GM23338 (cell line): ENCODE measurements at regions not wholly inside any gene's neighbourhood (a gene's known extent, or its start where the extent isn't known, plus 50 kb on each side); places are given as distances from the start of the nearest gene placed in this dataset.
A peak's percentile ranks its signal among the peaks of the same experiment; 100 is the strongest.
"Not testable (repeated sequence)": the region's sequence is repeated elsewhere in the genome, so short reads cannot be mapped to it uniquely, and the experiment has no call there.

Experiments
- ATAC-seq: fragments of 200-7000 bp; cut with Tn5 transposase; 3 replicates; pipeline ENCODE4 v1.9.1; 2020
- DNase-seq: peaks from one replicate; pipeline ENCODE4 v3.0.0-alpha.2; 2015; ENCODE audit warnings: low spot score
- H2AFZ ChIP-seq: fragments of 200-600 bp; sonication (generic); 2 replicates; pipeline ENCODE4 v1.8.0; 2016; ENCODE audit warnings: antibody characterized with exemption, mild to moderate bottlenecking, moderate library complexity
- H3F3A ChIP-seq: fragments of 200-600 bp; sonication (generic); replicated peaks from 2 replicates; pipeline ENCODE4 v1.8.0; 2017; ENCODE audit warnings: antibody characterized with exemption, mixed run types, low read depth
- H3K27ac ChIP-seq: fragments of 200-600 bp; sonication (generic); 2 replicates; pipeline ENCODE4 v1.6.1; 2016; ENCODE audit warnings: low read depth
- H3K27me3 ChIP-seq: fragments of 200-600 bp; sonication (generic); 2 replicates; pipeline ENCODE4 v1.8.0; 2016; ENCODE audit warnings: mild to moderate bottlenecking, mixed run types, moderate library complexity; ENCODE audit not compliant: insufficient read depth
- H3K36me3 ChIP-seq: fragments of 200-600 bp; sonication (generic); 2 replicates; pipeline ENCODE4 v1.8.0; 2016; ENCODE audit warnings: mild to moderate bottlenecking; ENCODE audit not compliant: insufficient read depth
- H3K4me1 ChIP-seq: fragments of 200-600 bp; sonication (generic); 2 replicates; pipeline ENCODE4 v1.8.0; 2016; ENCODE audit warnings: mild to moderate bottlenecking, moderate library complexity; ENCODE audit not compliant: insufficient read depth
- H3K4me2 ChIP-seq: fragments of 200-600 bp; sonication (generic); 2 replicates; pipeline ENCODE4 v1.7.1; 2017; ENCODE audit warnings: mixed run types
- H3K4me3 ChIP-seq: fragments of 200-600 bp; sonication (generic); 2 replicates; pipeline ENCODE4 v1.6.1; 2016; ENCODE audit warnings: mixed run types
- H3K79me2 ChIP-seq: fragments of 200-600 bp; sonication (generic); replicated peaks from 2 replicates; pipeline ENCODE4 v1.8.0; 2017; ENCODE audit warnings: mild to moderate bottlenecking; ENCODE audit not compliant: insufficient read depth
- H3K9me2 ChIP-seq: fragments of 200-600 bp; sonication (generic); 2 replicates; pipeline ENCODE4 v1.8.0; 2017; ENCODE audit not compliant: insufficient read depth
- H4K20me1 ChIP-seq: fragments of 200-600 bp; sonication (generic); replicated peaks from 2 replicates; pipeline ENCODE4 v1.8.0; 2017; ENCODE audit warnings: mild to moderate bottlenecking; ENCODE audit not compliant: insufficient read depth
- H3K27ac Mint-ChIP-seq: 2 replicates; pipeline ENCODE4 v1.8.0; 2020; ENCODE audit warnings: inconsistent platforms, mild to moderate bottlenecking, moderate library complexity, mixed read lengths
- H3K27me3 Mint-ChIP-seq: 3 replicates; pipeline ENCODE4 v1.8.0; 2022; ENCODE audit warnings: low read depth, mild to moderate bottlenecking, moderate library complexity, mixed read lengths, inconsistent platforms; ENCODE audit not compliant: insufficient read depth, poor library complexity
- H3K36me3 Mint-ChIP-seq: 3 replicates; pipeline ENCODE4 v1.8.0; 2021; ENCODE audit warnings: low read depth, mild to moderate bottlenecking, inconsistent platforms, moderate library complexity, mixed read lengths
- H3K4me1 Mint-ChIP-seq: 3 replicates; pipeline ENCODE4 v1.8.0; 2020; ENCODE audit warnings: mild to moderate bottlenecking, inconsistent platforms, mixed read lengths
- H3K4me3 Mint-ChIP-seq: 3 replicates; pipeline ENCODE4 v1.8.0; 2021; ENCODE audit warnings: moderate library complexity, mild to moderate bottlenecking, inconsistent platforms, mixed read lengths
- H3K9me3 Mint-ChIP-seq: 3 replicates; pipeline ENCODE4 v1.8.0; 2020; ENCODE audit warnings: moderate library complexity, mild to moderate bottlenecking, inconsistent platforms, mixed read lengths
- CREB1 ChIP-seq: fragments of 250-450 bp; sonication (Bioruptor Pico); IDR thresholded peaks from 2 replicates; pipeline ENCODE4 v1.5.0; 2020; ENCODE audit warnings: low read depth, mild to moderate bottlenecking, moderate library complexity
- EZH2phosphoT487 ChIP-seq: fragments of 200-600 bp; sonication (generic); IDR thresholded peaks from one replicate; pipeline ENCODE4 v1.8.1; 2018; ENCODE audit warnings: antibody characterized with exemption; ENCODE audit not compliant: unreplicated experiment
- NANOG ChIP-seq: IDR thresholded peaks from 2 replicates; pipeline ENCODE4 v1.6.1; 2016; ENCODE audit warnings: antibody characterized with exemption, borderline replicate concordance
- POLR2AphosphoS5 ChIP-seq: IDR thresholded peaks from 2 replicates; pipeline ENCODE4 v1.6.1; 2016; ENCODE audit warnings: antibody characterized with exemption, low read depth
- STAT1 ChIP-seq: IDR thresholded peaks from one replicate; pipeline ENCODE4 v1.6.1; 2016; ENCODE audit warnings: antibody characterized with exemption; ENCODE audit not compliant: unreplicated experiment
- ZNF114 ChIP-seq: fragments of 250-450 bp; sonication (Bioruptor Pico); IDR thresholded peaks from 2 replicates; pipeline ENCODE4 v1.5.0; 2020; ENCODE audit warnings: mild to moderate bottlenecking, moderate library complexity
- ZNF331 ChIP-seq: fragments of 250-450 bp; sonication (Bioruptor Pico); IDR thresholded peaks from 2 replicates; pipeline ENCODE4 v1.5.0; 2020; ENCODE audit warnings: low read depth, mild to moderate bottlenecking, moderate library complexity
- TF ChIP-seq, protein P1 (sequence below): IDR thresholded peaks from one replicate; pipeline ENCODE4 v1.6.1; 2018; ENCODE audit warnings: antibody characterized with exemption; ENCODE audit not compliant: unreplicated experiment
- TF ChIP-seq, protein P2 (sequence below): IDR thresholded peaks from 2 replicates; pipeline ENCODE4 v1.6.1; 2016; ENCODE audit warnings: antibody characterized with exemption
- TF ChIP-seq, protein P3 (sequence below): fragments of 250-450 bp; sonication (Bioruptor Pico); IDR thresholded peaks from 2 replicates; pipeline ENCODE4 v1.5.0; 2020; ENCODE audit warnings: mild to moderate bottlenecking, moderate library complexity

- not testable (repeated sequence) for H4K20me1 ChIP-seq, H3K27ac Mint-ChIP-seq, H3K27me3 ChIP-seq, H3K9me2 ChIP-seq, H3K4me3 Mint-ChIP-seq, H3K4me2 ChIP-seq, H3K9me3 Mint-ChIP-seq, DNase-seq, H3K27me3 Mint-ChIP-seq, H3F3A ChIP-seq, H3K79me2 ChIP-seq, H2AFZ ChIP-seq, H3K4me3 ChIP-seq, H3K36me3 Mint-ChIP-seq, H3K36me3 ChIP-seq, ATAC-seq
- Histone ChIP-seq H3K4me1 (peaks cover 14% of the 10 kb centered on the region), H3K27ac (peak overlapping the region; percentile 72; the same call in 1 of the 2 replicates)
- peaks cover 24% of the 10 kb centered on the region for H3K4me1 Mint-ChIP-seq
Observed at GRCh38 chr2:171261529-171261928, 100.8 kb upstream of the TLK1 start.

- Histone ChIP-seq H3K36me3 (no peaks in the 10 kb centered on the region), H3F3A (no peaks in the 10 kb centered on the region; the same call in 1 of the 2 replicates), H3K79me2 (no peaks in the 10 kb centered on the region), H3K27me3 (no peaks in the 10 kb centered on the region), H4K20me1 (no peaks in the 10 kb centered on the region), H3K27ac (peak overlapping the region; percentile 72), H3K9me2 (no peaks in the 10 kb centered on the region), H3K4me1 (peaks cover 14% of the 10 kb centered on the region), H3K4me2 (0 out of 2 replicates have a peak overlapping the region, but pooled peaks have one; percentile 4), H2AFZ (no peak overlapping the region), H3K4me3 (no peak overlapping the region)
- Mint-ChIP-seq H3K9me3 (peaks cover 4% of the 10 kb centered on the region; the same call in 2 of the 3 replicates), H3K27ac (peak overlapping the region; percentile 97), H3K4me1 (peaks cover 24% of the 10 kb centered on the region), H3K36me3 (no peaks in the 10 kb centered on the region), H3K4me3 (peak overlapping the region; percentile 46), H3K27me3 (no peaks in the 10 kb centered on the region)
- ATAC-seq = peak; percentile 95
- DNase-seq = peak; percentile 80
- TF ChIP-seq STAT1 (no peak), CREB1 (no peak), NANOG (peak; percentile 45; the same call in 1 of the 2 replicates), ZNF331 (CRISPR knock-in tag) (no peak), EZH2phosphoT487 (no peak), POLR2AphosphoS5 (no peak), ZNF114 (CRISPR knock-in tag) (no peak)
- TF ChIP-seq, protein P1, sequence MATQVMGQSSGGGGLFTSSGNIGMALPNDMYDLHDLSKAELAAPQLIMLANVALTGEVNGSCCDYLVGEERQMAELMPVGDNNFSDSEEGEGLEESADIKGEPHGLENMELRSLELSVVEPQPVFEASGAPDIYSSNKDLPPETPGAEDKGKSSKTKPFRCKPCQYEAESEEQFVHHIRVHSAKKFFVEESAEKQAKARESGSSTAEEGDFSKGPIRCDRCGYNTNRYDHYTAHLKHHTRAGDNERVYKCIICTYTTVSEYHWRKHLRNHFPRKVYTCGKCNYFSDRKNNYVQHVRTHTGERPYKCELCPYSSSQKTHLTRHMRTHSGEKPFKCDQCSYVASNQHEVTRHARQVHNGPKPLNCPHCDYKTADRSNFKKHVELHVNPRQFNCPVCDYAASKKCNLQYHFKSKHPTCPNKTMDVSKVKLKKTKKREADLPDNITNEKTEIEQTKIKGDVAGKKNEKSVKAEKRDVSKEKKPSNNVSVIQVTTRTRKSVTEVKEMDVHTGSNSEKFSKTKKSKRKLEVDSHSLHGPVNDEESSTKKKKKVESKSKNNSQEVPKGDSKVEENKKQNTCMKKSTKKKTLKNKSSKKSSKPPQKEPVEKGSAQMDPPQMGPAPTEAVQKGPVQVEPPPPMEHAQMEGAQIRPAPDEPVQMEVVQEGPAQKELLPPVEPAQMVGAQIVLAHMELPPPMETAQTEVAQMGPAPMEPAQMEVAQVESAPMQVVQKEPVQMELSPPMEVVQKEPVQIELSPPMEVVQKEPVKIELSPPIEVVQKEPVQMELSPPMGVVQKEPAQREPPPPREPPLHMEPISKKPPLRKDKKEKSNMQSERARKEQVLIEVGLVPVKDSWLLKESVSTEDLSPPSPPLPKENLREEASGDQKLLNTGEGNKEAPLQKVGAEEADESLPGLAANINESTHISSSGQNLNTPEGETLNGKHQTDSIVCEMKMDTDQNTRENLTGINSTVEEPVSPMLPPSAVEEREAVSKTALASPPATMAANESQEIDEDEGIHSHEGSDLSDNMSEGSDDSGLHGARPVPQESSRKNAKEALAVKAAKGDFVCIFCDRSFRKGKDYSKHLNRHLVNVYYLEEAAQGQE = no peak
- TF ChIP-seq, protein P2, sequence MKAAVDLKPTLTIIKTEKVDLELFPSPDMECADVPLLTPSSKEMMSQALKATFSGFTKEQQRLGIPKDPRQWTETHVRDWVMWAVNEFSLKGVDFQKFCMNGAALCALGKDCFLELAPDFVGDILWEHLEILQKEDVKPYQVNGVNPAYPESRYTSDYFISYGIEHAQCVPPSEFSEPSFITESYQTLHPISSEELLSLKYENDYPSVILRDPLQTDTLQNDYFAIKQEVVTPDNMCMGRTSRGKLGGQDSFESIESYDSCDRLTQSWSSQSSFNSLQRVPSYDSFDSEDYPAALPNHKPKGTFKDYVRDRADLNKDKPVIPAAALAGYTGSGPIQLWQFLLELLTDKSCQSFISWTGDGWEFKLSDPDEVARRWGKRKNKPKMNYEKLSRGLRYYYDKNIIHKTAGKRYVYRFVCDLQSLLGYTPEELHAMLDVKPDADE = no peak
- TF ChIP-seq, protein P3, sequence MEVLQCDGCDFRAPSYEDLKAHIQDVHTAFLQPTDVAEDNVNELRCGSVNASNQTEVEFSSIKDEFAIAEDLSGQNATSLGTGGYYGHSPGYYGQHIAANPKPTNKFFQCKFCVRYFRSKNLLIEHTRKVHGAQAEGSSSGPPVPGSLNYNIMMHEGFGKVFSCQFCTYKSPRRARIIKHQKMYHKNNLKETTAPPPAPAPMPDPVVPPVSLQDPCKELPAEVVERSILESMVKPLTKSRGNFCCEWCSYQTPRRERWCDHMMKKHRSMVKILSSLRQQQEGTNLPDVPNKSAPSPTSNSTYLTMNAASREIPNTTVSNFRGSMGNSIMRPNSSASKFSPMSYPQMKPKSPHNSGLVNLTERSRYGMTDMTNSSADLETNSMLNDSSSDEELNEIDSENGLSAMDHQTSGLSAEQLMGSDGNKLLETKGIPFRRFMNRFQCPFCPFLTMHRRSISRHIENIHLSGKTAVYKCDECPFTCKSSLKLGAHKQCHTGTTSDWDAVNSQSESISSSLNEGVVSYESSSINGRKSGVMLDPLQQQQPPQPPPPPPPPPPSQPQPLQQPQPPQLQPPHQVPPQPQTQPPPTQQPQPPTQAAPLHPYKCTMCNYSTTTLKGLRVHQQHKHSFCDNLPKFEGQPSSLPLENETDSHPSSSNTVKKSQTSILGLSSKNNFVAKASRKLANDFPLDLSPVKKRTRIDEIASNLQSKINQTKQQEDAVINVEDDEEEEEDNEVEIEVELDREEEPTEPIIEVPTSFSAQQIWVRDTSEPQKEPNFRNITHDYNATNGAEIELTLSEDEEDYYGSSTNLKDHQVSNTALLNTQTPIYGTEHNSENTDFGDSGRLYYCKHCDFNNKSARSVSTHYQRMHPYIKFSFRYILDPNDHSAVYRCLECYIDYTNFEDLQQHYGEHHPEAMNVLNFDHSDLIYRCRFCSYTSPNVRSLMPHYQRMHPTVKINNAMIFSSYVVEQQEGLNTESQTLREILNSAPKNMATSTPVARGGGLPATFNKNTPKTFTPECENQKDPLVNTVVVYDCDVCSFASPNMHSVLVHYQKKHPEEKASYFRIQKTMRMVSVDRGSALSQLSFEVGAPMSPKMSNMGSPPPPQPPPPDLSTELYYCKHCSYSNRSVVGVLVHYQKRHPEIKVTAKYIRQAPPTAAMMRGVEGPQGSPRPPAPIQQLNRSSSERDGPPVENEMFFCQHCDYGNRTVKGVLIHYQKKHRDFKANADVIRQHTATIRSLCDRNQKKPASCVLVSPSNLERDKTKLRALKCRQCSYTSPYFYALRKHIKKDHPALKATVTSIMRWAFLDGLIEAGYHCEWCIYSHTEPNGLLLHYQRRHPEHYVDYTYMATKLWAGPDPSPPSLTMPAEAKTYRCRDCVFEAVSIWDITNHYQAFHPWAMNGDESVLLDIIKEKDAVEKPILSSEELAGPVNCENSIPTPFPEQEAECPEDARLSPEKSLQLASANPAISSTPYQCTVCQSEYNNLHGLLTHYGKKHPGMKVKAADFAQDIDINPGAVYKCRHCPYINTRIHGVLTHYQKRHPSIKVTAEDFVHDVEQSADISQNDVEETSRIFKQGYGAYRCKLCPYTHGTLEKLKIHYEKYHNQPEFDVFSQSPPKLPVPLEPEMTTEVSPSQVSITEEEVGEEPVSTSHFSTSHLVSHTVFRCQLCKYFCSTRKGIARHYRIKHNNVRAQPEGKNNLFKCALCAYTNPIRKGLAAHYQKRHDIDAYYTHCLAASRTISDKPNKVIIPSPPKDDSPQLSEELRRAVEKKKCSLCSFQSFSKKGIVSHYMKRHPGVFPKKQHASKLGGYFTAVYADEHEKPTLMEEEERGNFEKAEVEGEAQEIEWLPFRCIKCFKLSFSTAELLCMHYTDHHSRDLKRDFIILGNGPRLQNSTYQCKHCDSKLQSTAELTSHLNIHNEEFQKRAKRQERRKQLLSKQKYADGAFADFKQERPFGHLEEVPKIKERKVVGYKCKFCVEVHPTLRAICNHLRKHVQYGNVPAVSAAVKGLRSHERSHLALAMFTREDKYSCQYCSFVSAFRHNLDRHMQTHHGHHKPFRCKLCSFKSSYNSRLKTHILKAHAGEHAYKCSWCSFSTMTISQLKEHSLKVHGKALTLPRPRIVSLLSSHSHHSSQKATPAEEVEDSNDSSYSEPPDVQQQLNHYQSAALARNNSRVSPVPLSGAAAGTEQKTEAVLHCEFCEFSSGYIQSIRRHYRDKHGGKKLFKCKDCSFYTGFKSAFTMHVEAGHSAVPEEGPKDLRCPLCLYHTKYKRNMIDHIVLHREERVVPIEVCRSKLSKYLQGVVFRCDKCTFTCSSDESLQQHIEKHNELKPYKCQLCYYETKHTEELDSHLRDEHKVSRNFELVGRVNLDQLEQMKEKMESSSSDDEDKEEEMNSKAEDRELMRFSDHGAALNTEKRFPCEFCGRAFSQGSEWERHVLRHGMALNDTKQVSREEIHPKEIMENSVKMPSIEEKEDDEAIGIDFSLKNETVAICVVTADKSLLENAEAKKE (CRISPR knock-in tag) = 0 out of 2 replicates have a peak, but pooled peaks have one; percentile 2
Observed at GRCh38 chr2:171260471-171261424, 100.1 kb upstream of the TLK1 start.
